ENCODE measurements at regions not wholly inside any gene's neighbourhood (a gene's known extent, or its start where the extent isn't known, plus 50 kb on each side); places are given as distances from the start of the nearest gene placed in this dataset.

- Histone ChIP-seq H3K27ac (ENCODE audit: insufficient read depth, low read length) (no peak overlapping the region), H3K4me2 (ENCODE audit: low read depth, low read length) (no peak overlapping the region), H3K79me1 (ENCODE audit: low read depth in 1 of 2, low read length in 2 of 2) (no peaks in the 10 kb centered on the region), H3K9me3 (ENCODE audit: control insufficient read depth, insufficient read depth, low read length) (no peaks in the 10 kb centered on the region), H2AFZ (replicated peaks; ENCODE audit: low read length, poor library complexity) (peak overlapping the region; percentile 37), H3K18ac (ENCODE audit: low read depth, low read length) (no peak overlapping the region), H4K20me1 (ENCODE audit: insufficient read depth, low read length) (no peaks in the 10 kb centered on the region), H3K56ac (ENCODE audit: extremely low read depth, insufficient read depth, low read length) (no peak overlapping the region), H3K9me1 (ENCODE audit: insufficient read depth, low read length) (peaks cover 4% of the 10 kb centered on the region; the same call in 1 of the 2 replicates), H2BK15ac (ENCODE audit: low read depth, low read length) (peak overlapping the region; percentile 17; the same call in 1 of the 3 replicates), H2BK20ac (ENCODE audit: low read depth, low read length) (no peak overlapping the region), H2BK120ac (ENCODE audit: low read depth, low read length) (no peak overlapping the region), H4K5ac (ENCODE audit: low read depth, low read length) (no peak overlapping the region), H2AK9ac (replicated peaks; ENCODE audit: low read depth, low read length, poor library complexity) (no peak overlapping the region), H2BK5ac (ENCODE audit: low read depth, low read length, poor library complexity, severe bottlenecking) (no peak overlapping the region), H3K9ac (ENCODE audit: low read depth, low read length) (no peak overlapping the region), H3K27me3 (ENCODE audit: control insufficient read depth, insufficient read depth, low read length) (no peaks in the 10 kb centered on the region), H3K14ac (replicated peaks; ENCODE audit: low read depth, low read length) (no peak overlapping the region), H3K4me3 (ENCODE audit: insufficient read depth, low read depth, low read length) (no peak overlapping the region), H3K4me1 (ENCODE audit: control insufficient read depth, insufficient read depth, low read length) (peaks cover 3% of the 10 kb centered on the region; the same call in 1 of the 2 replicates), H2AK5ac (ENCODE audit: low read depth, low read length) (0 out of 2 replicates have a peak overlapping the region, but pooled peaks have one; percentile 33), H3K23ac (ENCODE audit: low read depth, low read length) (no peak overlapping the region), H4K91ac (ENCODE audit: insufficient read depth, low read depth, low read length) (no peak overlapping the region; the same call in 1 of the 2 replicates), H3K4ac (ENCODE audit: low read depth, low read length) (no peak overlapping the region), H4K8ac (ENCODE audit: low read depth in 2 of 2, low read length in 2 of 2) (no peak overlapping the region), H3K36me3 (ENCODE audit: control insufficient read depth, insufficient read depth, low read length) (no peaks in the 10 kb centered on the region)
- DNase-seq = no peak
- BruUV-seq (replicated peaks) = no TSS peak
- no peak for ATAC-seq (ENCODE audit: low read depth)
- dilution Hi-C loops (cut with HindIII; ENCODE audit: low sequenced_read_pairs, unreplicated experiment) (no loop called here), intact Hi-C loops (cut with micrococcal nuclease) (no loop called here), in situ Hi-C loops (cut with MboI; ENCODE audit: low sequenced_read_pairs) (no loop called here)
- ChIA-PET POLR2A (ENCODE audit: unreplicated experiment) (no interaction called here), CTCF (no interaction called here)
- TF ChIP-seq CHD1 (IDR thresholded peaks at IDR 0.05; ENCODE audit: low read depth, low read length) = no peak
- TF ChIP-seq NFE2L2 (IDR thresholded peaks at IDR 0.05; ENCODE audit: low read depth, low read length) = no peak
- no peak for TF ChIP-seq CEBPB (IDR thresholded peaks at IDR 0.05; ENCODE audit: low read depth, low read length)
- TF ChIP-seq RAD21 (IDR thresholded peaks at IDR 0.05; ENCODE audit: low read length) = no peak
- no peak for TF ChIP-seq CTCF (conservative IDR thresholded peaks at IDR 0.05; ENCODE audit: low read depth, low read length)
- TF ChIP-seq USF2 (IDR thresholded peaks at IDR 0.05; ENCODE audit: low read depth, low read length) = no peak
- no peak for TF ChIP-seq MAZ (IDR thresholded peaks at IDR 0.05; ENCODE audit: borderline replicate concordance, low read depth, low read length)
- no peak for TF ChIP-seq SMC3 (IDR thresholded peaks at IDR 0.05; ENCODE audit: low read depth, low read length)
- TF ChIP-seq POLR2A (IDR thresholded peaks at IDR 0.05; ENCODE audit: low read depth, low read length) = no peak
- TF ChIP-seq MAFK (IDR thresholded peaks at IDR 0.05; ENCODE audit: low read depth, low read length) = no peak
- no peak for TF ChIP-seq ELK1 (IDR thresholded peaks at IDR 0.05; ENCODE audit: borderline replicate concordance, low read depth, low read length)
- TF ChIP-seq RCOR1 (IDR thresholded peaks at IDR 0.05; ENCODE audit: insufficient replicate concordance, low read length) = no peak
- no peak for TF ChIP-seq RFX5 (IDR thresholded peaks at IDR 0.05; ENCODE audit: low read depth, low read length)
- no peak for TF ChIP-seq BHLHE40 (IDR thresholded peaks at IDR 0.05; ENCODE audit: low read depth, low read length)
- no peak for TF ChIP-seq MXI1 (IDR thresholded peaks at IDR 0.05; ENCODE audit: borderline replicate concordance, low read depth, low read length)
- TF ChIP-seq FOS (IDR thresholded peaks at IDR 0.05; ENCODE audit: low read depth, low read length) = no peak
- WGBS, 2 experiments (ENCODE audit: extremely low coverage in 2 of 2, insufficient read length in 1 of 2) = 90% methylated on average over 2 of the region's 6 CpGs; no CpG with 5 or more reads in 1 of the 2 experiments
Observed at GRCh38 chr4:54527532-54527931, 130.2 kb upstream of the KIT start.

Measured in IMR-90 (cell line).